HG03439 (cell line): ENCODE measurements at regions not wholly inside any gene's neighbourhood (a gene's known extent, or its start where the extent isn't known, plus 50 kb on each side); places are given as distances from the start of the nearest gene placed in this dataset.
"Not testable (repeated sequence)": the region's sequence is repeated elsewhere in the genome, so short reads cannot be mapped to it uniquely, and the experiment has no call there.

ENCODE experiments used
- ATAC-seq: cut with Tn5 transposase; IDR thresholded peaks from one replicate; pipeline ENCODE4 v1.9.1; 2021; ENCODE audit warnings: mild to moderate bottlenecking, moderate library complexity; ENCODE audit not compliant: unreplicated experiment

DNA sequence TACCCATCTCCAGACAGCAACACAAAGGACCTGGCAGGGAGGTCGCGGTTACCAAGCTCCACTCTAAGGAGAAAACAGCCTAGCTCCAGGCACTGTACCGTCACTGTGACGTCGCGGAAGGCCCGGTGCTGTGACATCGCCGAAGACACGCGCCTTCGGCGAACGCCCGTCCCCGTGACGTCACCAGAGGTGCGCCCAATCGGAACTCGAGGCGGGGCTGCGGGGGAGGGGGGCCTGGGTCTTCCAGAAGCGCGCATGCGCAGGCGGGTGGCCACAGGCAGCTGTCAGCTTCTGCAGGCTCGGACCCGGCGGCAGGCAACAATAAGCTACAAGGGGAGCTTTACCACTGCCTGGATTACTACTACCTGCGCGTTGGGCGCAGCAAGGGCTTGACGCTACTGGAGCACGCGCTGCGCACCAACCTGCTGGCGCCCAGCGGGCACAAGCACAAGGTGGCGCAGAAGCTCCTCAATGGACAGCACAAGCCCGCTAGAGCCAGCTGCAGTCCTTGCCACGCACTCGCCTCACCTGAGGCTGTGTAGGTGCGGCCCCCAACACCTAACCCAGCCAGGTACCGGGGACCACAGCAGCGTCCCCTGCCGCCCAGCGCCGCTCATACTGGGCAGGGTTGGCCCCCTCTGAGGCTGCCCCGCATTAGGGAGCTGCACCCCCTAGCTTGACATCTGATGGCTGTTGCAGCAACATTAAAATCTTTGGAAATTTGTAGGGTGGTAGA is 208.4 kb downstream of the TPST1 start:
- ATAC-seq = no peak

DNA sequence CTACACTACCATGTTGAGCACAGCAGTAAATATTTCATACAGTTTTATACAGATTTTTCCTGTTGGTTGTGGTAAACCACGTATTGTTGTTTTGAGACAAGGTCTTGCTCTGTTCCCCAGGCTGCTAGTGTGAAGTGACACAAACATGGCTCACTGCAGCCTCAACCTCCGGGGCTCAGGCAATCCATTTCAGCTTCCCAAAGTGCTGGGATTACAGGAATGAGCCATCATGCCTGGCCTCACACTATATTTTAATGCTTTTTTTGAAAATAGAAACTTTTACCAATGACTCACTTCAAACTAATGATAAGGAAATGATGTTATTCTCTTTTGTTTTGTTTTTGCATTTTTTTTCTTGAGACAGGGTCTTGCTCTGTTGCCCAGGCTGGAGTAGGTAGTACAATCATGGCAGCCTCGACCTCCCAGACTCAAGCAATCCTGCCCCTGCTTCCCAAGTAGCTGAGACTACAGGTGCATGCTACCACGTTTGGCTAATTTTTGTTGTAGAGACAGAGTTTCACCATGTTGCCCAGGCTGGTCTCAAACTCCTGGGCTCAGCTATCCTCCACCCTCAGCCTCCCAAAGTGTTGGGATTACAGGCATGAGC is 210.6 kb downstream of the TPST1 start:
- ATAC-seq = no peak

DNA sequence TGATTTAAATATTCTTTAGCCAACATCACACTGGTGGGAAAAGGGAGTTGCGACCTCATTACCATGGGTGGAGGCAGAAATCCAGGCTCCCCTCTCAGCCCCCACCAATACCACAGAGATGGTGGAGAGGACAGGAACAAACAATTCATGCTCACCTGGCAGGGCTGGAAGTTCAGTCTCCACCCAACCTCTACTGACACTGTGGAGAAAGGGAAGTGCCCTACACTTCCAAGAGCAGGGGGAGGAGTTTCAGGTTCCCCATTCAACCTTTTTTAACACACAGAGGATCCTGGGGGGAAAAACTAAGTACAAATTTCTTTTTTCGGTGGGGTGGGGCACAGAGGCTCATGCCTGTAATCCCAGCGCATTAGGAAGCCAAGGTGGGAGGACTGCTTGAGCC is 210.1 kb upstream of the KCTD7 start:
- no peak for ATAC-seq

DNA sequence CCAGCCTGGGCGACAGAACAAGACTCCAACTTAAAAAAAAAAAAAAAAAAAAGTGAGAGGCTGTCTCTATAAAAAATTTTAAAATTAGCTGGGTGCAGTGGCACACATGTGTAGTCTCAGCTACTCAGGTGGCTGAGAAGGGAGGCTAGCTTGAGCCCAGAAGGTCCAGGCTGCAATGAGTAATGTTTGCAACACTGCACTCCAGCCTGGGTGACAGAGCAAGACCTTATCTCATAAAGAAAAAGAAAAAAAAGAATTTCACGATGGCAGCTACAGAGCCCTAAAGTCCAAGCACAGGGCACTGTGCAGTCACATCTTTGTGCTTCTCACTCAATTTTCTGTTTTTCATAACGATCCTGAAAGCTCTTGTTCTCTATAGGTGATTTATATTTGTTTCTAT is 209.5 kb upstream of the KCTD7 start:
- ATAC-seq = no peak

DNA sequence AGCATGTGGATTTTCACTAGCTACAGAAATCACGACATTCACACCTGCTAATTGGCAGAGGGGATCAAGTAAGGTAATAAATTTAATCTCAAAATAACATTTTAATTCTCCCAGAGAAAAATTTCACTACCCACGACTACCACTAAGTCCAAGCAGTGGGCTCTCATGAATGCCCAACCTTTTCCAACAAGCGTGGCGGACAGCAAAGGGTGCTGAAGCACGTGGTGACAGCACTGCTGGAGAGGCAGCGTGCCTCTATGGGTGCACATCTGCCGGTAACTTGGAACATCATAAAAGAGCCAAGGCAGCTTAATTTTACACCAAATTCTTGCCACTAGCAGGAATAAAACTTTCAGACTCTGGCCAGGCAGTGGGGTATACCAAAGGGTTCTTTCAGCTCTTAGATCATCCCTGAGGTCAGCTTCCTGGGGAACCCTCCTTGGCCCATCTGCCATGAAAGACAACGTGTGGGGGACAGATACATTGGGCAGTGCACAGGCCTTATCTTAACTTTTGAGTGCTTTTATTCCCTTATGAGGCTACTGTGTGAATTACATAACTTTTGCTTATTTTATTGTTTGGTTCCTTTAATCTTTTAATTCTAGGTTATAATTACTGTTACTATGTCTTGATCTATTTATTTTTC is 206.7 kb upstream of the KCTD7 start:
- ATAC-seq = no peak

DNA sequence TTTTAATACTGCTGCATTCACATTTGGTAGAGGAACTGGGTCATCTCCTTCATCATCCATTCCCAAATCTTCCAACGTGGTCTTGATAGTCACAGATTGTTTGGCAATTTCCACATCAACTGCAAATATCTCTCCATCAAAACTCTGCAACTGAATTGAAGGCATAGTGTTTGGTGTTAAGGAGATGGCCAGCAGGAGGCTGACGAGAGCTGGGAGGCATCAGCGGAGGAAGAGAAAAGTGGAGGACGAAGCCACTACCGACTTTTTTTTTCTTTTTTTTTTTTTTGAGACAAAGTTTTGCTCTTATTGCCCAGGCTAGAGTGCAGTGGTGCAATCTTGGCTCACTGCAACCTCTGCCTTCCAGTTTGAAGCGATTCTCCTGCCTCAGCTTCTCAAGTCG is 205.0 kb upstream of the KCTD7 start:
- no peak for ATAC-seq

DNA sequence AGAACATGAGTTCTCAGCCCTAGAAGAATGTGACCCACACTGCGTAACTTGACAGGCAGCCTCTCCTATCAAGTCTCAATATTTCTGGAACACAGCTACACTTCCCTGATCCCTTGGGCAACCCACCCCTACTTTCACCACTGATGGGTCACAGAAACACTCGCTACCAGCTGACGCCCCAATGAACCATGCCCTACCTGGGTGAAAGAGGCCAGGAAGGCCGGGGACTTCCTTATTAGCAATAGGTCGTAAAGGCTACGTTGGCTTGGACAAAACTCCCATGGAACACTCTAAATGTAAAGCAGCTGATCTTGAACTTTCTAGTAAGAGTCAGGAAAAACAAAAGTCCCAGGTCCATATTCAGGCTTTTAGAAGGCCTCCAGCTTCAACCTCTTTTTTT is 202.3 kb upstream of the KCTD7 start:
- no peak for ATAC-seq

DNA sequence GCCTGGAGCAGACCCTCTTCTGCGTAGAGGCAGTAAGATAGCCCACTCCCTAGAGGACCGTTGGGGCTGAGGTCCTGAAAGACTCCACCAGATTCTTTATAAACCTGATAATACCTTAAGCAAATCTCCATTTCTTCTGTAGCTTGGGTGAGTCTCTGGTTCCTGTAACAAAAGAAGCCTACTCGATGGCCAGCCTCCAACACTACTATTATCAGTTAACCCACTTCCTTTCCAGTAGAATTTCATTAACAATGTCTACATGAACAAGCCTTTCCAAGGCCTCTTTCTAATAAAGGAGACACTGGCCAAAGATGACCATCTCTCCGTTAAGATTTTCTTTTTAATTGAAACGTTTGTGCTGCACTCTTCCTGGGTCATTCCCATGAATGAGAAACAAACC is 201.7 kb upstream of the KCTD7 start:
- no peak for ATAC-seq

DNA sequence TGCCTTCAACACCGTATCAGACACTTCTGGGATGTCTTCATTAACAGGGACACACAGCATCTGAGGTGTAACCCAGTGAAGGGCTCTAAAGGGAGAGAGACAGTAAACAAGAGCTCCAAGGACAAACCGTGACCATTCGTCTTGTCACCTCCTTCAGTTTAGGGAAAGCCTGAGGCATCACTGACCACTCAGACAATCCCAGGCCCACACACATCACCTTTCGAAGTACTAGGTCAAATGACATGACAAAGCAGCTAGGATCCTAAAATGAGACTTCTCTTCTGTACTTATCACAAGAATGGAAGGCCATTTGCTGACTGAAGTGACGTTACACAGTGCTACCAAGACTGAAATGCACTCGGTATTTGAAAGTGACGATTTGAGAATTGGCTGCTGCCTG is 200.7 kb upstream of the KCTD7 start:
- ATAC-seq = no peak

DNA sequence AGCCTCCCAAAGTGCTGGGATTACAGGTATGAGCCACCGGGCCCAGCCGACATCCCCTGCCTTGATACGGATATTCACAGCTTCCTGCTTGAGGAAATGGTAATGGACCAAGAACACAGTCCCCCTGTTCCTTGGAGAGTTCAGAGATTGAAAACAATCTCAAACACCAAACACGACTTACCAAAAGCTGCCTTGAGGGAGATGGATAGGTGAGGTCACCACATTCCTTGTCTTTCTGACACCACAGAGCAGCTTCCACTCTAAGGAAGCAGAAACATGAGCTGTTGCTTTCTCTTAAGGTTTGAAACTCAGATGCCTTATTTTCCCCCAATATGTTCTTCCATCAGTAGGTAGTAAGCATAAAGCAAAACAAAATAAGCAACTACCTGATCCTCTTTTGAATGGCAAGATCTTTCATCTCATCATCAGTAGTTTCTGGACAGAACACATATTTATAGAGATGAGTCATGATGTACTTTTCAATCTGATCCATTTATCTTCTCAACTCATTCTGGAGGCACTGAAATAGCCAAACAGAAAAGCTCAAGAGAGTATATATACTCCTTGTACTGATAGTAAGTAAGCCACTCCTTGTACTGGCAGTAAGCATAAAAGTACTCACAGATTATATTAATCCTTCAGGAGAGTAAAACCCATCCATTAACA is 199.1 kb upstream of the KCTD7 start:
- ATAC-seq = no peak

DNA sequence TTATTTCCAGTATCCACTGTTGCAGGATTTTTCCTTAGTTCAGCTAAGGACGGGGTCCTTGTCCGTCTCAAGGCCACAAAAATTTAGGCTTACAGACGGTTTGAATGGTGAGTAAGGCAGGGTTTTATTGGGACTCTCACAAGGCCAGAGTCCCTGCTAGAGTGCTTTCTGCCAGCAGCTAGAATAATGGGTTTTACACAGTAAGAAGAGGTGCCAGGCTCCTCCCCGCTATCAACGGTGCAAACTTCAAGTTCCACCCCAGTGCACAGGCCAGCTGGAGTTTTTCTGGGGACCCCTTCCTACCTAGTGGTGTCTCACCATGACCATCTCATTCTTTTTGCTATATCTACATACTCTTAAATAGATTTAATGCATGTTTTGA is 198.5 kb upstream of the KCTD7 start:
- ATAC-seq = no peak

DNA sequence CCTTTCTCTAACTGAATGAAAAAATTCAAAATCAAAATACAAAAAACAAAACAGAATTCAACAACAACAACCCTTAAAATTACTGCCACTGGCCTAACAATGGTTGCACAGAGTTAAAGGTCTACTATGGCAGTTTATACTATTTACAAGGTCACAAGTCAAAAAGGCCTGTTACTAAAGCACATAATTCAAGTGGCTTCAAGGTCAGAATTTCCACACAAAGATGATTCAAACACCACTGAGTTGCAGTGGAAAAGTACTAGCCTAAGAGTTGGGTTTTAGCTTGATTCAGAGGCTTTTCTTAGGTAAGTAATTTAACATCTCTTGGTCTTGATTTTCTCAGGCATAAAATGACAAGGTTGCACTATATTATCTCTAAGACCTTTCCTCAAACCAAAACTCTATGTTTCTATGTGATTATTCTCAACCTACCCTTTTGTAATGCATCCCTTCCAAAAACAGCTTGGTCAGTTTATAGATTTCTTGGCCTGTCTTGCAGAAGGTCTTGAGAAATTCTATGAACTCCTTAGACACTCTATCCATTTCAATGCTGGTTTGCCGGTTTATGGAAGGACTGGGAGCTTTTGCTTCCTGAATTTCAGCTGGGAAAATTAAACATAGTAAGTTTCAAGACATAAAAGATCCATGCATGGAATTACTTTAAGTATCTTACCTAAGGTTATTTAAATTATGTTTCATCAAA is 189.8 kb upstream of the KCTD7 start:
- ATAC-seq = not testable (repeated sequence)

DNA sequence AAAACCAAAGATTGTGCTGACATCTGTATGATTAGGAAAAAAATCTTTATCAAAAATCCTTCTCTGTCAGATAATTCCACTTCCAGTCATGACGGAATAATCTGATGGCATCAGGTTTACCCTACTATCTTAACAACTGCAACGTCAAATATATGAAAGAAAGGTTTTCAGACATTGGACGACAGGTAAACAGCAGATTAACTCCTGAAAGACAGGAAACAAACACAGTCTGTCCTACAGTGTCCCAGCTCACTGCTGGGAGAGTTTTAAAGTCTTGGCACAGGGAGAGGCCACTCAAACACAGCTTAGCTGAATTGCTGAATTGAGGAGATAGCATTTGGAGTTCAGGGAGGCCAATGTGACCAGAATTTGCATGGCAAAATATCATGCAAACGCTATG is 186.3 kb upstream of the KCTD7 start:
- no peak for ATAC-seq

DNA sequence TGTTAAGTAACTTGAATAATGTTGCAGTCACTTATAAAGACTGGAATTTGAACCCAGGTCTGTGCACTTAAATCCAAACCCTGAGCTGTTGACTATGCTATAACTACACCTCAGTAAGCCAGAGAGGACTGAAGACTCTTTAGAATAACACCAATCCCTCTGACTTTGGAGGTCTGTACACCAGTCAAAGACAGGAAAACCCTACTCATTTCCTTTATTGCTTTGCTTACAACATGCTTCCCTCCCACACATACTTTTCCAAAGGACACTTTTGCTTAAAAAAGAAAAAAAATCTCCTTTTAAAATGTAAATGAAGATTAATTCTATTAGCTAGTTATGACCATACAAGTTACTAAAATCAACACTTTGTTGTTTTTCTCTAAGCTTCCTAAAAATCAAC is 184.7 kb upstream of the KCTD7 start:
- ATAC-seq = no peak

DNA sequence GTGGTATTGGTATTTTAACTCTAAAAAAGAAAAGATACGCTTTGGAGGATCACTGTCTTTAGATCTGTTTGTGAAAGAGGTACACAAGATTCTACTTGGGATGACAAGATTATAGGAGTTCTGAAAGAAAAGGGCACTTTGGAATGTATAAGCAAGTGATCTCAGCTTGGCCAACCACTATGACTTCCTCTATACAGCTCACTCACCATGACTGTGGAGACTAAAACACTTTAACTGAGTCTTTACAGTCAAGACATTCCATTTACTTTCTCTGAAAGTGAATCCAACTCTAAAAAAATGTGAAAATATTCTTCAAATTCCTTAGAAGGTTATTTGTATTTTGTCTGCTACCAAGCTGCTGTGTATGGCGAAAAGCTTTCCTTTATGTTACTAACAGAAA is 181.7 kb upstream of the KCTD7 start:
- ATAC-seq = not testable (repeated sequence)

DNA sequence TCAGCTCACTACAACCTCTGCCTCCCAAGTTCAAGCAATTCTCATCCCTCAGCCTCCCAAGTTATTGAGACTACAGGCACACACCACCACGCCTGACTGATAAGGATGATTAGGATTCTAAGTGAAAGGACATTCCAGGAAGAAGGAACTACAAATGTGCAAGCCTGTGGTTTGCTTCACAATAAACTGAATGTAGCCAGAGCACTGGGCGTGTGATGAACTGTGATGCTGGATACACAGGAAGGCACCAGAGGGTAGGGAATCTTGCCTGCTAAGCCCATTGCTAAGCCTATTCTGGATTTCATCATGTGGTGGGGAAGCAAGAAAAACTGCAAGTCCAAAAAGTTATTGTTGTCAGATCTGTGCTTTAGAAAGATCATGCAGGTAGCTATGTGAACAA is 177.9 kb upstream of the KCTD7 start:
- ATAC-seq = not testable (repeated sequence)

DNA sequence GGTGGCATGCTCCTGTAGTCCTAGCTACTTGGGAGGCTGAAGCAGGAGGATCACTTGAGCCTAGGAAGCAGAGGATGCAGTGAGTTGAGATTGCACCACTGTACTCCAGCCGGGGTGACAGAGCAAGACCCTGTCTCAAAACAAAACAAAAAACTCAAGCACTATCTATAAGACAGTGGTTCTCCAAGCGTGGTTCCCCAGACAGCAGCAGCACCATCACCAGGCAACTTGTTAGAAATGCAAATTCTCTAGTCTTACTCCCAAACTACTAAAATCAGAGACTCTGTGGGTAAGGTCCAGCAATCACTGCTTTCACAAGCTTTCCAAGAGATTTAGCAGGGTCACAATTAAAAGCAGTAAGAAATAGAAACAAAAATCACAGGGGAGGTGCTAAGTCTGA is 177.0 kb upstream of the KCTD7 start:
- not testable (repeated sequence) for ATAC-seq

DNA sequence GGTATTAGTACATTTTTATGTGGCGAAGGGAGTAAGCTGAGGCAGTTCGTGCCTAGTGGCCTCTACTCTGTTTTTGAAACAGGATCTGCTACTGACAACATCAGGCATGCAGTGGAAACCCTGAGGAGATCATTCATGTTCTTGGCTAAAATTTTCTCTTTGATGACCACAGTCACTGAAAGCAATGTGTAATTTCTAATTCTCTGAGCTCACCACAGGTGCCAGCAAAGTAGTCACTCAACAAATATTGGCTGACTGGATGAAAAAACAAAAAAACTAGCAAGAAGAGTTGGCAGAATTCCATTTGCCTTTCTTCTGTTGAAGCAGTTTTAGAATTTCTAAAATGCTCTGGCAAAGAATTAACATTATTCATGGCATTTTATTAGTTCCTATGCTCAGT is 176.5 kb upstream of the KCTD7 start:
- no peak for ATAC-seq

DNA sequence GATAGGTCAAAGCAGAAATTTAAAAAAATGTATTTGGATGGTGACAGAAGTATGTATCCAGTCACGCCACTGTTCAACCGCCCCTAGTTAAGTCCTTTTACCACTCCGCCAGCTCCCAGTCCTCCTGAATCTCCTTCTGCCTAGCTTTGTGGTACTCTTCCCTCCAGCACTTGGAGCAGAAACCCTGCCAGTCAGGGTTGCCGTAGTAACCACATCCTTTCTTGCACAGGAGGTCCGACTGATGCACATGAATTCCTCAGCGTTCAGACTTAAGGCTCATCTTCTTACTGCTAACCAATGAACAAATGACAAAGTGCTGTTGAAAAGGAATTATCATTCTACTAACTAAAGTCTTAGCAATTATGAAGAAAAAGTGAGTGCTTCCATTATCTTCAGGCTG is 175.3 kb upstream of the KCTD7 start:
- ATAC-seq = no peak

DNA sequence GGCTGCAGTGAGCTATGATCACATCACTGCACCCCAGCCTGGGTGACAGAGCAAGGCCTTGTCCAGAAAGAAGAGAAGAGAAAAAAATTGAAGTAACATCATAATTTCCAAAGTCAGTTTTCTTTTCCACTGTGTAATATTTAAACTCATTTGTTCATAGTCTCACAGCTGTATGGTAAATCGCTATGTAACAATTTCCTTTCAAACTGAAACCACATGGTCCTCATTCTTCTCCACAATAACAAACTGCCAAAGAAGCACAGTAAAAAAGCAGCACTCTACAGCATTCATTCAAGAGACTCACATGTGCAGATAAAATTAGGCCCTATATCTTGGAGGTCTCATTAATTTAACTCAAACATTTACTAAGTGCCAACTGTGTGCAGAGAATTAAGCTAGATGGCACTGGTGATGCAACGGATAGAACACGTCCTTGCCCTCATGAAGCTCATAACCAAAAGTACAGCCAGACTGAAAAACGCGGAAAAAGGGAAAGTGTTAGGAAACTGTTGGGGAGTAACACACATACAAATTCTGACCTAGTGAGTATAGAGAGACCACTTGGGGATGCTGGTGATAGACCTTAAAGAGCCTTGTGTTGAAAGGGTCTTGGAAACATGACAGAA is 174.0 kb upstream of the KCTD7 start:
- no peak for ATAC-seq

DNA sequence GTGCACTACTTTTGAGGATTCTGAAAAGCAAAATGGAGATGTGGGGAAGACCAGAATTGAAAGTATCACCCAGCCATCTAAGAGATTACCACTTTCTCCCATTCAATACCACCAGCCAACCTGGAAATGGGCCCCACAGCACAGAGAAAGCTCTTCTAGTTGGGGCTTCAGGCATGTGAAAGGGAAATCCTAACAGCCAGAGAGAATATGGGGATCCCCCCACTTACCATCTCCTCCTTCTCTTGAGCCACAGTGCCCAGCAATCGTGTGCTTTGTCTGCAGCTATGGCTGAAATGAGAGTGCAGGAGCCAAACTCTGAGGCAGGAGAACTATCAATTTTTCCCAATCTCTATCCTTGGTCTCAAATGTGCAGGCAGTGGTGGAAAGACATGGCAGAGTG is 173.2 kb upstream of the KCTD7 start:
- not testable (repeated sequence) for ATAC-seq
